ENCODE measurements at regions not wholly inside any gene's neighbourhood (a gene's known extent, or its start where the extent isn't known, plus 50 kb on each side); places are given as distances from the start of the nearest gene placed in this dataset.

DNA sequence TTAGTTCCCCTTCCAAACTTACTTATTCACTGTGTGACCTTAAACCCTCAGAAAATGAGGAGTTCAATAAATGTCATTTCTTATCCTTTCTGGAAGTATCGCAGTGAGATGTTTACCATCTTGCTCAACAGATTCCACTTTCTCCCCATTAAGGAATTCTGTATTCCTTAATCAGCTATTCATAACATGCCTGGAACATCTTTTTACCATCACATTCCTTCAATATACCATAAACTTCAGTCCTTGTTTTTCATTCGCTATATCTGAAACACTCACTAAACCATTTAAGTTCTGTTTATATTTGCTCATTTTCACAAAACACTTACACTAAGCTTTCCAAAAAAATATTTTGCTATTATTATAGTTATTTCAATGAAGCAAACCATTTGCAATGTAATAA is 1158.6 kb downstream of the CDH12 start:
- ChIA-PET CTCF (ENCODE audit: low intra/inter-chr PET ratio, low total read pairs) (no interaction called here), POLR2A (no interaction called here)
- Histone ChIP-seq H2AFZ (ENCODE audit: low read length) (no peak overlapping the region), H3K27me3 (ENCODE audit: control insufficient read depth in 1 of 2, insufficient read depth in 2 of 2, low read length in 2 of 2) (no peaks in the 10 kb centered on the region), H3K27ac (ENCODE audit: extremely low read length, insufficient read depth, low read length) (no peak overlapping the region), H3K4me2 (ENCODE audit: low read depth, low read length) (no peak overlapping the region), H3K4me3 (replicated peaks in 1 of 3; ENCODE audit: insufficient read depth in 1 of 3, low read depth in 2 of 3, low read length in 3 of 3) (no peak overlapping the region), H3K79me2 (ENCODE audit: insufficient read depth, low read length) (no peaks in the 10 kb centered on the region), H3K36me3 (replicated peaks in 1 of 2; ENCODE audit: control insufficient read depth in 1 of 2, insufficient read depth in 2 of 2, low read length in 2 of 2) (no peaks in the 10 kb centered on the region), H4K20me1 (ENCODE audit: insufficient read depth, low read length) (no peaks in the 10 kb centered on the region), H3K9ac (ENCODE audit: insufficient read depth, low read depth, low read length) (no peak overlapping the region), H3K4me1 (ENCODE audit: insufficient read depth, low read length) (no peaks in the 10 kb centered on the region), H3K9me3 (ENCODE audit: low read length) (no peaks in the 10 kb centered on the region)
- intact Hi-C loops (cut with micrococcal nuclease; ENCODE audit: unreplicated experiment) (no loop called here), in situ Hi-C loops (cut with HindIII; ENCODE audit: extremely low pct_ligation_motif_present, low pct_unique_long_range_greater_than_20kb) (no loop called here)
- no peak for TF ChIP-seq ZFP62 (CRISPR knock-in tag; IDR thresholded peaks at IDR 0.05)
- TF ChIP-seq ZNF101 (CRISPR knock-in tag; IDR thresholded peaks at IDR 0.05; ENCODE audit: borderline replicate concordance, low read depth): no peak
- no peak for TF ChIP-seq KLF16 (CRISPR knock-in tag; IDR thresholded peaks at IDR 0.05)
- TF ChIP-seq ZSCAN30 (CRISPR knock-in tag; IDR thresholded peaks at IDR 0.05): no peak
- no peak for TF ChIP-seq HNRNPK (IDR thresholded peaks at IDR 0.05; ENCODE audit: low read depth, low read length, poor library complexity, severe bottlenecking)
- TF ChIP-seq ZNF354B (CRISPR knock-in tag; IDR thresholded peaks at IDR 0.05): no peak
- TF ChIP-seq ZNF530 (CRISPR knock-in tag; IDR thresholded peaks at IDR 0.05; ENCODE audit: low read depth): no peak
- TF ChIP-seq HCFC1 (IDR thresholded peaks at IDR 0.05; ENCODE audit: low read depth, low read length): no peak
- TF ChIP-seq ZNF326 (CRISPR knock-in tag; IDR thresholded peaks at IDR 0.05; ENCODE audit: borderline replicate concordance): no peak
- ATAC-seq: no peak
- FAIRE-seq: no peak
- 68% methylated on average over 2 of the region's 2 CpGs for WGBS (ENCODE audit: low lambda C conversion rate)
- BruUV-seq (replicated peaks): no TSS peak
- DNase-seq (ENCODE audit: low spot score): no peak

DNA sequence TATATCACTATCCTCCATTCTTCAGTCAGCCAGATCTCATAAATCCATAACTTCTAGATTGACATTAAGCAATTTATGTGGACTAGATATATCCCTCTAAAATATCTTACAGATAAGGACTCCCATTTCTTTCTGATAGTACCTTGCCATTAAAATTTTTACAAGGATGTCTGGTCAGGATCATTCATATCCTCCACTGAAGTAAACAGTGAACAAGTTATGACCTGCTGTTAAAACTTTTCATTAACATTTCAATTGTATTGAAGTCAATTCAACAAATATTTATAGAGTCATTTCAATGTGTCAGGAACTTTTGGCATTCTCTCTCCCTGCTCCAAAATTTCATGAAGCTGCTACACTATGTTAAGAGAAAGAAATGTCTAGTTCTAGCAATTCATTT is 1159.6 kb downstream of the CDH12 start:
- no peak overlapping the region for H2AFZ ChIP-seq (ENCODE audit: low read length)
- H3K79me2 ChIP-seq (ENCODE audit: insufficient read depth, low read length): no peaks in the 10 kb centered on the region
- TF ChIP-seq, protein P1, sequence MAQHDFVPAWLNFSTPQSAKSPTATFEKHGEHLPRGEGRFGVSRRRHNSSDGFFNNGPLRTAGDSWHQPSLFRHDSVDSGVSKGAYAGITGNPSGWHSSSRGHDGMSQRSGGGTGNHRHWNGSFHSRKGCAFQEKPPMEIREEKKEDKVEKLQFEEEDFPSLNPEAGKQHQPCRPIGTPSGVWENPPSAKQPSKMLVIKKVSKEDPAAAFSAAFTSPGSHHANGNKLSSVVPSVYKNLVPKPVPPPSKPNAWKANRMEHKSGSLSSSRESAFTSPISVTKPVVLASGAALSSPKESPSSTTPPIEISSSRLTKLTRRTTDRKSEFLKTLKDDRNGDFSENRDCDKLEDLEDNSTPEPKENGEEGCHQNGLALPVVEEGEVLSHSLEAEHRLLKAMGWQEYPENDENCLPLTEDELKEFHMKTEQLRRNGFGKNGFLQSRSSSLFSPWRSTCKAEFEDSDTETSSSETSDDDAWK (CRISPR knock-in tag; IDR thresholded peaks at IDR 0.05): no peak
- TF ChIP-seq, protein P2, sequence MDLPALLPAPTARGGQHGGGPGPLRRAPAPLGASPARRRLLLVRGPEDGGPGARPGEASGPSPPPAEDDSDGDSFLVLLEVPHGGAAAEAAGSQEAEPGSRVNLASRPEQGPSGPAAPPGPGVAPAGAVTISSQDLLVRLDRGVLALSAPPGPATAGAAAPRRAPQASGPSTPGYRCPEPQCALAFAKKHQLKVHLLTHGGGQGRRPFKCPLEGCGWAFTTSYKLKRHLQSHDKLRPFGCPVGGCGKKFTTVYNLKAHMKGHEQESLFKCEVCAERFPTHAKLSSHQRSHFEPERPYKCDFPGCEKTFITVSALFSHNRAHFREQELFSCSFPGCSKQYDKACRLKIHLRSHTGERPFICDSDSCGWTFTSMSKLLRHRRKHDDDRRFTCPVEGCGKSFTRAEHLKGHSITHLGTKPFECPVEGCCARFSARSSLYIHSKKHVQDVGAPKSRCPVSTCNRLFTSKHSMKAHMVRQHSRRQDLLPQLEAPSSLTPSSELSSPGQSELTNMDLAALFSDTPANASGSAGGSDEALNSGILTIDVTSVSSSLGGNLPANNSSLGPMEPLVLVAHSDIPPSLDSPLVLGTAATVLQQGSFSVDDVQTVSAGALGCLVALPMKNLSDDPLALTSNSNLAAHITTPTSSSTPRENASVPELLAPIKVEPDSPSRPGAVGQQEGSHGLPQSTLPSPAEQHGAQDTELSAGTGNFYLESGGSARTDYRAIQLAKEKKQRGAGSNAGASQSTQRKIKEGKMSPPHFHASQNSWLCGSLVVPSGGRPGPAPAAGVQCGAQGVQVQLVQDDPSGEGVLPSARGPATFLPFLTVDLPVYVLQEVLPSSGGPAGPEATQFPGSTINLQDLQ (CRISPR knock-in tag; IDR thresholded peaks at IDR 0.05): no peak
- no peaks in the 10 kb centered on the region for H3K36me3 ChIP-seq (replicated peaks in 1 of 2; ENCODE audit: control insufficient read depth in 1 of 2, insufficient read depth in 2 of 2, low read length in 2 of 2)
- H3K27ac ChIP-seq (ENCODE audit: extremely low read length, insufficient read depth, low read length): no peak overlapping the region
- no peaks in the 10 kb centered on the region for H3K9me3 ChIP-seq (ENCODE audit: low read length)
- in situ Hi-C loops (cut with HindIII; ENCODE audit: extremely low pct_ligation_motif_present, low pct_unique_long_range_greater_than_20kb) (no loop called here), intact Hi-C loops (cut with micrococcal nuclease; ENCODE audit: unreplicated experiment) (no loop called here)
- no peak for DNase-seq (ENCODE audit: low spot score)
- H3K4me3 ChIP-seq (replicated peaks in 1 of 3; ENCODE audit: insufficient read depth in 1 of 3, low read depth in 2 of 3, low read length in 3 of 3): no peak overlapping the region
- no peak for ATAC-seq
- no peak for FAIRE-seq
- no peak overlapping the region for H3K4me2 ChIP-seq (ENCODE audit: low read depth, low read length)
- H3K4me1 ChIP-seq (ENCODE audit: insufficient read depth, low read length): no peaks in the 10 kb centered on the region
- CTCF ChIA-PET (ENCODE audit: low intra/inter-chr PET ratio, low total read pairs): no interaction called here
- no TSS peak for BruUV-seq (replicated peaks)
- H3K9ac ChIP-seq (ENCODE audit: insufficient read depth, low read depth, low read length): no peak overlapping the region
- no peaks in the 10 kb centered on the region for H3K27me3 ChIP-seq (ENCODE audit: control insufficient read depth in 1 of 2, insufficient read depth in 2 of 2, low read length in 2 of 2)
- H4K20me1 ChIP-seq (ENCODE audit: insufficient read depth, low read length): no peaks in the 10 kb centered on the region
- POLR2A ChIA-PET: no interaction called here
